Testis (tissue), 2 donors: ENCODE measurements at regions not wholly inside any gene's neighbourhood (a gene's known extent, or its start where the extent isn't known, plus 50 kb on each side); places are given as distances from the start of the nearest gene placed in this dataset.
"Not testable (repeated sequence)": the region's sequence is repeated elsewhere in the genome, so short reads cannot be mapped to it uniquely, and the experiment has no call there.

ENCODE experiments used
- DNase-seq: peaks from one replicate; pipeline ENCODE4 v3.0.0-alpha.2; 2019
- H3K27ac ChIP-seq, 2 donors: fragments of 200-600 bp; sonication (generic); one replicate each; pipeline ENCODE4 v1.5.1; 2019
- H3K27me3 ChIP-seq: fragments of 200-600 bp; sonication (generic); one replicate; pipeline ENCODE4 v1.5.1; 2019
- H3K36me3 ChIP-seq: fragments of 200-600 bp; sonication (generic); one replicate; pipeline ENCODE4 v1.5.1; 2017; ENCODE audit warnings: low read depth; ENCODE audit errors: missing control alignments
- H3K4me1 ChIP-seq: fragments of 200-600 bp; sonication (generic); one replicate; pipeline ENCODE4 v1.5.1; 2019
- H3K4me3 ChIP-seq, 2 donors: fragments of 200-600 bp; sonication (generic); one replicate each; pipeline ENCODE4 v1.5.1; 2017 to 2019
- H3K9me3 ChIP-seq: fragments of 200-600 bp; sonication (generic); one replicate; pipeline ENCODE4 v1.5.1; 2017
- CTCF ChIP-seq, 3 experiments: fragments of 450-650 bp in 2 of 3; fragments of 200-600 bp in 1 of 3; sonication (generic) in 1 of 3; IDR thresholded peaks; one replicate each; pipeline ENCODE4 v1.5.1; 2016 to 2019; ENCODE audit warnings: antibody characterized with exemption in 3 of 3, mild to moderate bottlenecking in 2 of 3, moderate library complexity in 1 of 3
- POLR2A ChIP-seq: fragments of 450-650 bp; IDR thresholded peaks from one replicate; pipeline ENCODE4 v1.6.1; 2017; ENCODE audit warnings: antibody characterized with exemption, mild to moderate bottlenecking, moderate library complexity
- WGBS, 2 donors: methylation state at CpG; one replicate each; pipeline ENCODE4 v1.1.5; 2018; 5-methylcytosine and 5-hydroxymethylcytosine counted together
- intact Hi-C: fragments of 100-400 bp; cut with DNase I; formaldehyde crosslinking; loops from one replicate; pipeline ENCODE4 v1.15.1; 2023; ENCODE audit warnings: low total_unique reads

GRCh38 chr7:82501346-82501745, 57.8 kb upstream of the CACNA2D1 start:
- Histone ChIP-seq H3K9me3 (no peaks in the 10 kb centered on the region), H3K36me3 (no peaks in the 10 kb centered on the region), H3K27ac (no peak overlapping the region), H3K4me1 (no peaks in the 10 kb centered on the region), H3K4me3 (no peak overlapping the region), H3K27me3 (no peaks in the 10 kb centered on the region)
- WGBS, 2 donors: 79 to 81% methylated on average over 4 of the region's 4 CpGs
- intact Hi-C loops: no loop called here
- no peak for TF ChIP-seq CTCF (IDR thresholded peaks at IDR 0.05)
- no peak for TF ChIP-seq POLR2A
- no peak for DNase-seq

GRCh38 chr7:82499546-82499945, 56.0 kb upstream of the CACNA2D1 start:
- H3K36me3 ChIP-seq, intact Hi-C loops, DNase-seq, H3K9me3 ChIP-seq, H3K4me3 ChIP-seq, H3K27ac ChIP-seq, H3K4me1 ChIP-seq, H3K27me3 ChIP-seq: not testable (repeated sequence)
- WGBS, 2 donors: 85 to 88% methylated on average over 5 to 21 of the region's 21 CpGs

GRCh38 chr7:82494420-82494819, 50.8 kb upstream of the CACNA2D1 start:
- Histone ChIP-seq H3K36me3 (no peaks in the 10 kb centered on the region), H3K4me3 (no peak overlapping the region), H3K9me3 (no peaks in the 10 kb centered on the region), H3K27me3 (no peaks in the 10 kb centered on the region), H3K27ac (no peak overlapping the region), H3K4me1 (no peaks in the 10 kb centered on the region)
- 31 to 38% methylated on average over 1 of the region's 1 CpG for WGBS, 2 donors
- TF ChIP-seq POLR2A: no peak
- no peak for TF ChIP-seq CTCF (IDR thresholded peaks at IDR 0.05)
- intact Hi-C loops: no loop called here
- no peak for DNase-seq
